Neural cell (in vitro differentiated cells): ENCODE measurements at regions not wholly inside any gene's neighbourhood (a gene's known extent, or its start where the extent isn't known, plus 50 kb on each side); places are given as distances from the start of the nearest gene placed in this dataset.

Experiments used
- CTCF ChIP-seq: fragments of 450-650 bp; IDR thresholded peaks from 2 replicates; pipeline ENCODE4 v1.5.1; 2014; ENCODE audit warnings: antibody characterized with exemption, mild to moderate bottlenecking, moderate library complexity; ENCODE audit not compliant: poor library complexity, severe bottlenecking
- EZH2 ChIP-seq: fragments of 200-600, 300-800 bp; shearing (Covaris generic), sonication (generic); IDR thresholded peaks from 2 replicates; pipeline ENCODE4 v1.6.1; 2014; ENCODE audit warnings: antibody characterized with exemption, low read length, borderline replicate concordance, mild to moderate bottlenecking; ENCODE audit not compliant: insufficient read depth, poor library complexity, severe bottlenecking
- TAF1 ChIP-seq: IDR thresholded peaks from 2 replicates; pipeline ENCODE4 v1.6.1; 2012; ENCODE audit warnings: low read depth

- TF ChIP-seq CTCF (no peak), TAF1 (no peak), EZH2 (no peak)
Measured at GRCh38 chr2:242054881-242055801, 185.6 kb downstream of the RTP5 start.
